Hematopoietic multipotent progenitor cell treated with erythropoietin and hydrocortisone succinate and interleukin-3 and kit ligand, for 17 days (in vitro differentiated cells): ENCODE measurements at regions not wholly inside any gene's neighbourhood (a gene's known extent, or its start where the extent isn't known, plus 50 kb on each side); places are given as distances from the start of the nearest gene placed in this dataset.
"Not testable (repeated sequence)": the region's sequence is repeated elsewhere in the genome, so short reads cannot be mapped to it uniquely, and the experiment has no call there.

Experiments
- DNase-seq: peaks from one replicate; pipeline ENCODE4 v3.0.0-alpha.2; 2015; ENCODE audit warnings: low spot score

- no peak for DNase-seq
These were observed 391.4 kb downstream of the TNS3 start for GRCh38 chr7:47190462-47190861.

GRCh38 chr7:47188653-47189315 lies 393.1 kb downstream of the TNS3 start:
- DNase-seq: no peak

GRCh38 chr7:47188136-47188535 lies 393.8 kb downstream of the TNS3 start:
- no peak for DNase-seq

DNA sequence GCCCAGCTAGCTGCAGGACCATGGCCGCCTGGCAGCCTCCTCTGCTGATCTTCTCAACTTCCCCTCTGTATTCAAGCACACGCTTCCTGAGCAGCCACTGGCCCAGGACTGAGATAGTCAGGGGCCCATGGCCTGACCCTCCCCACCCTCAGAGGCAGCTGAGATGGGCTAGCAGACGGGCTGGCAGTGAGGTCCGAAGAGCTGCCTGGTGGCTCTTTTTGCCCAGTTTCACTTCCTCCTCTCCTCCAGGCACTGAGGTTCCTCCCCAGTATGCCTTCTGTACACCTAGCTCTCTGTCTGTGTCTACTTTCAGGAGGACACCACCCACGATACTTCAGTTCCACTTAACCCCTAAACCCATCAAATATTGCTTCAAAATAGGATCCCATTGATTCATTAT lies 395.6 kb downstream of the TNS3 start:
- no peak for DNase-seq

DNA sequence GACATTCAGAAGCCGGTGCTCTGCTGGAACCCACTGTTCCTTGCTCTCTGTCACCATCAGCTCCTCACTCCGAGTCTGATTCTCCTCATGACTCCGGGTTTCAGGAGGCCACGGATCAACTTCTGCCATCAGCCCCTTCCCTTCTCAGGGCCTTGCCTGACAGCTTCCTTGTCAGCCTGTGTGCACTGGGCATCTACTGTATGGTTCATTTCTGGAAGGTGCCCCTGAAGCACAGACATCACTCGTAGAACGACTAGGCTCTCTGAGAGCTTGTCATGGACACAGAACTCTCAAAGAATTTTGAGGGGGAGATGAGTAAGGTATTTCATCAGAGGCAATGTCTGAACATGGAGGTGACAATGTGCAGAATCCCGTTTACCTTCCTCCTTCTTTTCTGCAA lies 396.1 kb downstream of the TNS3 start:
- DNase-seq: no peak

DNA sequence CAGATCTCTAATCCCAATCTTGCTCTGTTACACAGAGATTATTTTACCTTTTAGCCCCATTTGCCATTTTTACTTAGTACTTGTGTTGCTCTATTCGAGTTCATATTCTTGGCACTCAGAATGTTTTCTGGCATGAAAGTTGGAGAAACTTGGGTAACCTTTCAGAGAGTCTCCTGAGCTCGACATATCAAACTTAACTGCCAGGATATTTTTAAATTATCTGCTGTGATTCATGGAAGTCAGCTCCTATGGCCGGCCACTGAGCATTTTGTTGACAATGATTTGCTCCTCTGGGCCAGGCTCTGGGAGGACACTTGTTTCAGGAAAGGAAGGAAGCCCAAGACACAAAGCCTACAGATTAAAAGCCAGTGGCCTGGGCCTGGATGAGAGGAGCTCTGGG lies 396.7 kb downstream of the TNS3 start:
- no peak for DNase-seq

DNA sequence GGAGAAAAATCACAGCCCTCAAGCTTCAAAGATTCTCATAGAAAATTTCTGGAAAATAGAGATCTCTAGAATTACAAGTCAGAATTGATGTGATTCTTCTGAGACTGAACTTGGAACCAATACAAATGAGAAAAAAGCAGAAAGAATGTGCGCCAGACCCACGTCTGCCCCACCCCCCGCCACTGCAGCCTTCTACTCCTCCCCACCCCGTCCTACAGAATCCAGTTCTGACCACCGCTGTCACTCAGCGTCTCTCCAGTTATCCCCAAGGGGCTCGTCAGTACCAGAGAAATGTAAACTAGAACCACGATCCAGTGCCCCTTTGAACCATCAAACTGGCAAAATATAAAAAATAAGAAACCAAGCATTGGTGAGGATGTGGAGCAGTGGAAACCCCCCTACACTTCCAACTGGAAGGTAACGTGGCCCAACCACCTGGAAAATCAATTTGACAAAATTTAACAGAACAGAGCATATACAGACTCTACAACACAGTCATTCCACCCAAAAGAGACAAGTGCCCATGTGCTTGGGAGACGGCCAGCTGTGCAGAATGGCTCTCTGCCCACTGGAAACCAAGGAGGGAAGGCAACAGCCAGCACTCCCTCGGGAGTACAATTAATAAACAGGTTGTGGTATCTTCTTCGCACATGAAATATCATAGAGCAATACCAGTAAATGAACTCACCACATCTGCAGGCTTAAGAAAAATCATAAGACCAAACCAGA lies 397.9 kb downstream of the TNS3 start:
- no peak for DNase-seq

DNA sequence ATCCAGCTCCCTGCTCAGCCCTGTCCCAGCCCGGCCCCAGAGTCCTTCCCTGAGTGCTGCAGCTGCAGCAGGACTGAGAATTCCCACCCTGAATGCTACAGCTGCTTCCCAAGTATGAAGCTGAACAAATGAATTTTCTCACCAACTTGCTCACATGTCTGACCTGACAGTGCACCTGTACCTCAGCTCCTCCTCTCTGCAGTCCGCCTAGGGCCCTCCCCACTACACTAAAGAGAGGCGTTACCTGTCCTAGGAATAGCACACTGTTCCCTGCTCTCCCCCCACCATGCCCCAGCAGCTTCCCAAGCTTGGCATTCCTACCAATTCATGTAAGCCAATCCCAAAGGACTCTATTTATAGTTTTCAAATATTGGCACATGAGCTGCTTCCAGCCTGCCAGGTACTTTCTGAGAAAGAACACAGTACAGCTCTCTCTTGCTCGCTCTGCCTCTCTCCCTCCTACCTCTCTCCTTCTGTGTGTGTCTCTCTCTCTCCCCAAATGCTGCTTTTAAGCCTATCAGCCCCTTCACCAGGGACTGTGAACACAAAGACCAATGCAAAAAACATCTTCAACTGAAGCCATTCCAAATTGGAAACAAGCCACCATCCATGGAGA lies 400.1 kb downstream of the TNS3 start:
- no peak for DNase-seq

- DNase-seq: no peak
These were observed 401.4 kb downstream of the TNS3 start for GRCh38 chr7:47180516-47180826.

DNA sequence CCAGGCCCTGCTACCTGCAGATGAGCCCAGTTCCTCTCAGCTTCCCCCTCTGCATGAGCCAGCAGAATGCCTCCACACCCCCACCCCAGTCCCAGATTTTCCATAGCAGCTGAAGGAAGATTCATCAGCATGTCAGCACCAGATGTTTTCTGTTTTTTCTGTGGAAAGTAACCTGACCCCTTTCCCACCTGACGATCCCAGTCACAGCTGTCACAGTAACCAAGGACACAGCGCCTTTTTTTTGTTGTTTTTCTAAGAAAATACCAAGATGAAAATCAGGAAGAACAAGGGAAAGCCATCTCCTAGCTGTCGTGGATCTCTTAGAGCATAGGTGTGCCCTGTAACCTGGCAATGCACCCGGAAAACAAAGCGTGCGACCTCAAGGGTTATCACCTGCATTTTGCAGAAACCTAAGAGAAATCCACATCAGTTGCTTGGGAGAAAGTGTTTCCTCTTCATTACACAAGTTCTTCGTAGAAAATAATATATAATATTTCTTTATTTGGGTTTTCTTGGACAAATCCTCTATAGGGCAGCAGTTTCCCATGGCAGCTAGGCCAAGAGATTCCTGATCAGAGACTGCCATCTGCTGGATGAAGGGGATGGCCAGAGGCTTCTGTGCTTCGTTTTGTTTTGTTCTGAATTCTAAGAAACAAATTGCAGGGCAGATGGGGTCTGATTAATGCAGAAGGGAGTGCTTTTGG lies 401.9 kb downstream of the TNS3 start:
- peak; percentile 8 for DNase-seq

- DNase-seq: not testable (repeated sequence)
These were observed 409.0 kb downstream of the TNS3 start for GRCh38 chr7:47172602-47173539.

GRCh38 chr7:47170516-47170915 lies 411.4 kb downstream of the TNS3 start:
- no peak for DNase-seq

GRCh38 chr7:47154791-47155190 lies 427.1 kb downstream of the TNS3 start:
- DNase-seq: no peak

GRCh38 chr7:47153576-47153975 lies 428.3 kb downstream of the TNS3 start:
- no peak for DNase-seq

- DNase-seq: no peak
These were observed 428.9 kb downstream of the TNS3 start for GRCh38 chr7:47153058-47153457.

DNA sequence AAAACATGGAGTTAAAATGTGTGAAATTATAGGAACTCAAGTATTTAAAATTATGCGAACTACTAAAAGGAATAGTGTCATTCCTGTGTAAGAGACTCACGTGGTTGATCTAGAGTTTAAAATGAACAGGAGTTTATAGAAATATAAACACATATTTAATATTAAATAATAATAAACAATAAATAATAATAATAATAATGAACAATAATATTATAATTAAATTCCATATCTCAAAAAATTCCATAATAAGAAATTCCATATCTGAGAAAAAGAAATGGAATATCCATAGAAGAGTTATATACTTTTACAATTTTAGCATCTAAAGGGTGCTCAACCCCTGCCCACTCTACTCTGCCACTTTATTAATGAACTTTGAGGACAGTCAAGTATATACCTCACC lies 429.6 kb downstream of the TNS3 start:
- no peak for DNase-seq

DNA sequence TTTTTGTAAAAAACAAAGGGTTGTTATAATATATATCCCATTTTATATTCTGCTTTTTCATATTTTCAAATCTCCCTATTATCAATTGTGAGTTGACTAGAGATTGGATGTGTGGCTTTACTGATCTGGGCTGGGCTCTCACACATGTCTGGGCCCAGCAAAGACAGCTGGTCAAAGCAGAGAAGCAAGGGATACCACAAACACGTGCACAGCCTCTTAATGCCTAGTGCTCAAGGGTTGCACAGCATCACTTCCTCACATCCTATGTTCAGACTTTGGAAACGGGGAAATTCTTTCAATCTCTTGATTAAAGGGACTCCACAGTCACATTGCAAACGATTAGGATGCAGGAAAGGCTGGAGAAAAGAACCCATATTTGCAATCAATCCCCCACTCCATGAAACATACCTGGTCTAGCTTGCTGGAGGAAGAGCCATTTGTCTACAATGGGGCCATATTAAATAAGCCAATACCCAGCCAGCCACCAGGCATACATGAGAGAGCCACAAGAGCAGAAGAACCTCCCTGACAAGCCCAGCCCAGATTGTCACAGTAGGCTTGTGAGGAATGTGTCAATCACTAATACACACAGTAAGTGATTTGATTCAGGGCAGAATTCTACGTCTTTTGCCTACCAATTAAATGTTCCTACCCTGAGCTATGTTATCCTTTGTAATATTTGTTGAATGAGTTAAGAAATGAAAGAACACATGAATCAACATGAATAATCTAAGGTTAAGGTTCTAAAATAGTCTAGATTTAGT lies 431.2 kb downstream of the TNS3 start:
- no peak for DNase-seq

DNA sequence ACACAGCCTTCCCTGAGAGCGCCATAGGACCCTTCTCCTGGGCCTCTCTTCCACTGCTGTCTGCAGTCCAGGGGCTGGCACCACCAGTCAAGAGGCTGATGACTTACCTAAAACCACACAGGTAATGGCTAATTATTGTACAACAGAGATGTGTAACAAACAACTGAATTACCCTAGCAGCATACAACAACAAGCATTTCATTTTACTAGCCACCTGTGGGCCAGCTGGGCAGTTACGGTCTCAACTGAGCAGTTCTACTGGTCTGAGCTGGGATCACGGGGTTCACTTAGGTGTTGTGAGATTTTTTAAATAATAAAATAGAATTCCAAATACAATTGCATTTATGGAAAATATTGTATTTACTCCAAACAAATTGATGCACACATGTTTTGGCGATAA lies 431.9 kb downstream of the TNS3 start:
- DNase-seq: no peak

DNA sequence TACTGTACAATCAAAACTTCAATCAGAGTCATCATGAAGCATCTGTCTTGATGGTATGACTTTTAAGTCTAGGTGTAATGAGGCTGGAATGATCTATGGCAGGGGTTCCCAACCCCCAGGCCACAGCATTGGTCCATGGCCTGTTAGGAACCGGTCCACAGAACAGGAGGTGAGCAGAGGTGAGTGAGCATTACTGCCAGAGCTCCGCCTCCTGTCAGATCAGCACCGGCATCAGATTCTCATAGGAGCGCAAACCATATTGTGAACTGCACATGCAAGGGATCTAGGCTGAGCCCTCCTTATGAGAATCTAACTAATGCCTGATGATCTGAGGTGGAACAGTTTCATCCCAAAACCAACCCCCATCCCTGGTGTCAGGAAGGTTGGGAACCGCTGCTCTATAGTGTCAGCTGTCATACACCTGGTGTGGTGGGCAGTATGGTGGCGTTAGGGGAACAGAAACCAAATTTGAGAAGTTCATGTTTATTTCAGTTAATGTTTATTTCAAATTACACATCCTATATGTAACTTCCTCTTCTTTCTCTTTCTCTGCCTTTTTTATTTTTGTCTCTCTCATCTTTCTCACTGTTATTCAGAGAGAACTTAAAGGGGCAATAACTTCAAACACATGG lies 432.6 kb downstream of the TNS3 start:
- no peak for DNase-seq

DNA sequence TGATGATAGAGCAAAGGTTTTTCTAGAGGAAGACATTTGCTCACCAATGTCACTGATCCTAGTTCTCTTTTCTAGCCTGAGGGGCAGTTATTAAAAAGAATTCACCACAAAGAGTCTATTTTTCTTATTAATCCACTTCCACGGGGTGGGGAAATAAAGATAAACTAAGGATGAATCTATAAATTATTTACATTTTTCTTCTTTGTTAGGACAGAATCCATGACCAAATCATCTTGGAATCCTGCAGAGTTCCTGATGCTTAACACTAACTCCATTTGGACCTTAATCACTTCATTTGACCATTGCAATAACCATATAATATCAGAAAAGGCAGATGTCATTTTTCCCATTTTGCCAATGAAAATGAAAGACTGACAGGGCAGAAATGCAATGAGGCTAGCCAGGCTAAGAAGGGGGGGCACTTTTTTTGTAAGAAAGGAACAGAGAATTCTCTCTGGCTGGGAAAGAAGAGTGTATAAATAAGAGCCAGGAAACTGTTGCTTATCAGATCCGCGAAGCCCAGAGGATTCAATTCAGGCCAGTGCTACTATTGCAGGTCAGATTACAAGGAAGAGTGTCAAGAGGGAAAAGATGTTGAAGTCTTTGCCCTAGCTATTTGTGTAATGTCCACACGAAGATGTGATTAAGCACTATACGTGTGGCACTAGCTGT lies 433.2 kb downstream of the TNS3 start:
- DNase-seq: no peak
